Dermis blood vessel endothelial cell (primary cell): ENCODE measurements at regions not wholly inside any gene's neighbourhood (a gene's known extent, or its start where the extent isn't known, plus 50 kb on each side); places are given as distances from the start of the nearest gene placed in this dataset.

Experiments used
- DNase-seq: peaks from one replicate; pipeline ENCODE4 v3.0.0; 2010

GRCh38 chr15:79230766-79231165, 51.8 kb upstream of the ANKRD34C start:
- DNase-seq, result no peak

GRCh38 chr15:79222808-79223207, 59.7 kb upstream of the ANKRD34C start:
- no peak for DNase-seq

GRCh38 chr15:79221696-79222095, 60.8 kb upstream of the ANKRD34C start:
- DNase-seq, result no peak

- DNase-seq, result no peak
These were observed 63.0 kb upstream of the ANKRD34C start for GRCh38 chr15:79219393-79220056.

GRCh38 chr15:79218588-79219200, 63.8 kb upstream of the ANKRD34C start:
- DNase-seq, result peak; percentile 20

GRCh38 chr15:79213650-79214049, 68.9 kb upstream of the ANKRD34C start:
- no peak for DNase-seq

- DNase-seq, result no peak
These were observed 69.8 kb upstream of the ANKRD34C start for GRCh38 chr15:79212589-79213157.

GRCh38 chr15:79211481-79211880, 71.0 kb upstream of the ANKRD34C start:
- no peak for DNase-seq

- DNase-seq, result no peak
These were observed 72.8 kb upstream of the ANKRD34C start for GRCh38 chr15:79209690-79210089.

- DNase-seq, result no peak
These were observed 73.4 kb upstream of the ANKRD34C start for GRCh38 chr15:79209116-79209515.

GRCh38 chr15:79208179-79208578, 74.3 kb upstream of the ANKRD34C start:
- DNase-seq, result no peak

- no peak for DNase-seq
These were observed 75.6 kb upstream of the ANKRD34C start for GRCh38 chr15:79206940-79207339.

- DNase-seq, result no peak
These were observed 77.4 kb upstream of the ANKRD34C start for GRCh38 chr15:79204886-79205675.

GRCh38 chr15:79198461-79198860, 84.1 kb upstream of the ANKRD34C start:
- no peak for DNase-seq

- DNase-seq, result no peak
These were observed 85.2 kb upstream of the ANKRD34C start for GRCh38 chr15:79197285-79197684.

GRCh38 chr15:79195802-79196201, 86.7 kb upstream of the ANKRD34C start:
- DNase-seq, result no peak

- DNase-seq, result no peak
These were observed 87.3 kb upstream of the ANKRD34C start for GRCh38 chr15:79195239-79195638.

- DNase-seq, result no peak
These were observed 88.1 kb upstream of the ANKRD34C start for GRCh38 chr15:79194386-79194785.

- no peak for DNase-seq
These were observed 89.0 kb upstream of the ANKRD34C start for GRCh38 chr15:79193549-79193948.

GRCh38 chr15:79193103-79193502, 89.4 kb upstream of the ANKRD34C start:
- DNase-seq, result no peak

- no peak for DNase-seq
These were observed 90.0 kb upstream of the ANKRD34C start for GRCh38 chr15:79192462-79193036.

- DNase-seq, result no peak
These were observed 92.4 kb upstream of the ANKRD34C start for GRCh38 chr15:79190093-79190492.

GRCh38 chr15:79186616-79187015, 95.9 kb upstream of the ANKRD34C start:
- no peak for DNase-seq
